ENCODE measurements at regions not wholly inside any gene's neighbourhood (a gene's known extent, or its start where the extent isn't known, plus 50 kb on each side); places are given as distances from the start of the nearest gene placed in this dataset.
A peak's percentile ranks its signal among the peaks of the same experiment; 100 is the strongest.

- intact Hi-C loops (cut with DNase I): loop anchor here (10.0 kb wide), 1 partner anchor 1478 kb away; no protein-coding TSS in a partner anchor
- Histone ChIP-seq H3K4me1 (no peaks in the 10 kb centered on the region), H3K4me3 (no peak overlapping the region), H3K36me3 (no peaks in the 10 kb centered on the region), H3K9me3 (no peaks in the 10 kb centered on the region), H3K27ac (replicated peaks in 1 of 4) (no peak overlapping the region), H3K27me3 (peaks cover 0 to 4% (median 0%) of the 10 kb centered on the region in 4 donors)
- no peak for DNase-seq (ENCODE audit: extremely low spot score)
- 24% methylated on average over 2 of the region's 2 CpGs for WGBS
- TF ChIP-seq POLR2A (IDR thresholded peaks at IDR 0.05; ENCODE audit: low read depth) (no peak), CTCF (IDR thresholded peaks at IDR 0.05) (peak; percentile 66 to 84 (median 73)), EP300 (IDR thresholded peaks at IDR 0.05) (no peak), POLR2AphosphoS5 (IDR thresholded peaks at IDR 0.05) (no peak)
Measured at GRCh38 chr17:70636517-70637133, 467.3 kb downstream of the KCNJ2 start.

GRCh38 chr17:70642059-70642458 lies 472.7 kb downstream of the KCNJ2 start:
- no peak for TF ChIP-seq CTCF (IDR thresholded peaks at IDR 0.05)
- TF ChIP-seq POLR2AphosphoS5 (IDR thresholded peaks at IDR 0.05): no peak
- TF ChIP-seq POLR2A (IDR thresholded peaks at IDR 0.05; ENCODE audit: low read depth): no peak
- TF ChIP-seq EP300 (IDR thresholded peaks at IDR 0.05): no peak
- no peaks in the 10 kb centered on the region for H3K27me3 ChIP-seq
- H3K4me1 ChIP-seq: no peaks in the 10 kb centered on the region
- H3K4me3 ChIP-seq: no peak overlapping the region
- no peaks in the 10 kb centered on the region for H3K36me3 ChIP-seq
- intact Hi-C loops (cut with DNase I): no loop called here
- WGBS: 75% methylated on average over 2 of the region's 2 CpGs
- H3K9me3 ChIP-seq: peaks cover 0 to 6% (median 0%) of the 10 kb centered on the region in 4 donors
- no peak for DNase-seq (ENCODE audit: extremely low spot score)
- no peak overlapping the region for H3K27ac ChIP-seq (replicated peaks in 1 of 4)

GRCh38 chr17:70644096-70644495 lies 474.8 kb downstream of the KCNJ2 start:
- 81% methylated on average over 2 of the region's 2 CpGs for WGBS
- no peak for DNase-seq (ENCODE audit: extremely low spot score)
- Histone ChIP-seq H3K4me1 (no peaks in the 10 kb centered on the region), H3K36me3 (no peaks in the 10 kb centered on the region), H3K27me3 (no peaks in the 10 kb centered on the region), H3K27ac (replicated peaks in 1 of 4) (no peak overlapping the region), H3K9me3 (peaks cover 0 to 6% (median 0%) of the 10 kb centered on the region in 4 donors), H3K4me3 (no peak overlapping the region)
- intact Hi-C loops (cut with DNase I): no loop called here
- TF ChIP-seq POLR2AphosphoS5 (IDR thresholded peaks at IDR 0.05): no peak
- TF ChIP-seq CTCF (IDR thresholded peaks at IDR 0.05): no peak
- TF ChIP-seq EP300 (IDR thresholded peaks at IDR 0.05): no peak
- TF ChIP-seq POLR2A (IDR thresholded peaks at IDR 0.05; ENCODE audit: low read depth): no peak

- Histone ChIP-seq H3K4me1 (no peaks in the 10 kb centered on the region), H3K9me3 (peaks cover 0 to 6% (median 0%) of the 10 kb centered on the region in 4 donors), H3K27me3 (no peaks in the 10 kb centered on the region), H3K27ac (replicated peaks in 1 of 4) (no peak overlapping the region), H3K36me3 (no peaks in the 10 kb centered on the region), H3K4me3 (no peak overlapping the region)
- DNase-seq (ENCODE audit: extremely low spot score): no peak
- 92% methylated on average over 1 of the region's 1 CpG for WGBS
- intact Hi-C loops (cut with DNase I): no loop called here
- TF ChIP-seq EP300 (IDR thresholded peaks at IDR 0.05) (no peak), CTCF (IDR thresholded peaks at IDR 0.05) (no peak), POLR2A (IDR thresholded peaks at IDR 0.05; ENCODE audit: low read depth) (no peak), POLR2AphosphoS5 (IDR thresholded peaks at IDR 0.05) (no peak)
Measured at GRCh38 chr17:70646673-70647072, 477.3 kb downstream of the KCNJ2 start.

DNA sequence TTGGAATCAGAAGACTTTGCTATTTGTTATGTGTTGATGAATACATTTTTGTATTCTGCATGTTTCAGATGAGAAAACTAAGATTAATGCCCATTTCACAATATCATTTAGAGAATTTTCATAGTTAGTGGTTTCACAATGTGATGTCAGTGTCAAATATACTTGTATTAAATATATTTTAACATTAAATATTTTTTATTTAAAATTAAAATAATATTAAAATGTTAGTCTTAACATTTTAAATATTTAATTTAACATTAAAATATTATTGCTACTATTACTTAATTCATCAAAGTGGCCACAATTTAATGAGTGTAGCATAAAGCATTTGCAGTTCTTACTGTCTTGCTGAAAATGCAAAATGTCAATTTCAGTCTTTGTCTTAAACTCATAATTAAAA lies 478.8 kb downstream of the KCNJ2 start:
- H3K27ac ChIP-seq (replicated peaks in 1 of 4): no peak overlapping the region
- no peaks in the 10 kb centered on the region for H3K36me3 ChIP-seq
- peaks cover 0 to 6% (median 0%) of the 10 kb centered on the region in 4 donors for H3K9me3 ChIP-seq
- TF ChIP-seq CTCF (IDR thresholded peaks at IDR 0.05) (no peak), POLR2A (IDR thresholded peaks at IDR 0.05; ENCODE audit: low read depth) (no peak), POLR2AphosphoS5 (IDR thresholded peaks at IDR 0.05) (no peak), EP300 (IDR thresholded peaks at IDR 0.05) (no peak)
- H3K27me3 ChIP-seq: no peaks in the 10 kb centered on the region
- no peak overlapping the region for H3K4me3 ChIP-seq
- H3K4me1 ChIP-seq: no peaks in the 10 kb centered on the region
- no peak for DNase-seq (ENCODE audit: extremely low spot score)
- intact Hi-C loops (cut with DNase I): no loop called here
